Mesodermal cell (in vitro differentiated cells): ENCODE measurements at regions not wholly inside any gene's neighbourhood (a gene's known extent, or its start where the extent isn't known, plus 50 kb on each side); places are given as distances from the start of the nearest gene placed in this dataset.

ENCODE experiments used
- H3K27ac ChIP-seq: 2 replicates; pipeline ENCODE4 v1.7.0; 2013; ENCODE audit warnings: mild to moderate bottlenecking, low read depth, low read length, moderate library complexity; ENCODE audit not compliant: severe bottlenecking
- H3K36me3 ChIP-seq: 2 replicates; pipeline ENCODE4 v1.7.1; 2013; ENCODE audit warnings: mild to moderate bottlenecking, low read length, moderate library complexity; ENCODE audit not compliant: control insufficient read depth, insufficient read depth
- H3K4me1 ChIP-seq: one replicate; pipeline ENCODE4 v1.7.1; 2013; ENCODE audit warnings: mild to moderate bottlenecking, low read length; ENCODE audit not compliant: insufficient read depth, control insufficient read depth, poor library complexity, severe bottlenecking
- H3K4me3 ChIP-seq: 2 replicates; pipeline ENCODE4 v1.7.0; 2013; ENCODE audit warnings: low read length, control low read depth, mild to moderate bottlenecking; ENCODE audit not compliant: insufficient read depth, poor library complexity, severe bottlenecking; ENCODE audit errors: extremely low read depth
- H3K9me3 ChIP-seq: 2 replicates; pipeline ENCODE4 v1.7.1; 2013; ENCODE audit warnings: mild to moderate bottlenecking, low read length, moderate library complexity; ENCODE audit not compliant: control insufficient read depth
- WGBS, 2 experiments: methylation state at CpG; one replicate each; pipeline ENCODE4 v1.1.5; 2013; ENCODE audit warnings: missing lambda C conversion rate in 2 of 2; ENCODE audit not compliant: insufficient coverage in 2 of 2; 5-methylcytosine and 5-hydroxymethylcytosine counted together

DNA sequence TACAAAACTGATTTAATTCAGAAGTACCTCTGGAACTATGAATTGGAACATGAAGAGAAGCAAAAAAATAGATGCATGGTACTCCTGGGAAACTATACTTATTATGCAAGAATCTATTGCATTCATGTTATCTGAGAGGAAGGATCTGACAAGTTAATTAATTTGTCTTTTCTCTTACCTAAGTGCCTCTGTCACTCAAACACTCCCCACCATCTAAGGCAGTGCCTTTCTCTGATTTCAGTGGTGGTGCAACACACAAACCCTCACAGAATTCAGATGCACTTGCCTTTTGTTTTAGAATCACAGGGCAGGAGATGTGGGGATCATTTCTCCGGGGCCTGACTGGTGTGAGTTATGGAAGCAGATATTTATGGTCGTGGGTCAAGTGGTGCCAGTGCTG is 52.5 kb upstream of the C9orf72 start:
- H3K4me3 ChIP-seq = no peak overlapping the region
- no peak overlapping the region for H3K27ac ChIP-seq
- 93% methylated on average over 2 of the region's 2 CpGs; no CpG with 5 or more reads in 1 of the 2 experiments for WGBS, 2 experiments
- H3K4me1 ChIP-seq = no peaks in the 10 kb centered on the region
- H3K36me3 ChIP-seq = no peaks in the 10 kb centered on the region
- H3K9me3 ChIP-seq = no peaks in the 10 kb centered on the region

DNA sequence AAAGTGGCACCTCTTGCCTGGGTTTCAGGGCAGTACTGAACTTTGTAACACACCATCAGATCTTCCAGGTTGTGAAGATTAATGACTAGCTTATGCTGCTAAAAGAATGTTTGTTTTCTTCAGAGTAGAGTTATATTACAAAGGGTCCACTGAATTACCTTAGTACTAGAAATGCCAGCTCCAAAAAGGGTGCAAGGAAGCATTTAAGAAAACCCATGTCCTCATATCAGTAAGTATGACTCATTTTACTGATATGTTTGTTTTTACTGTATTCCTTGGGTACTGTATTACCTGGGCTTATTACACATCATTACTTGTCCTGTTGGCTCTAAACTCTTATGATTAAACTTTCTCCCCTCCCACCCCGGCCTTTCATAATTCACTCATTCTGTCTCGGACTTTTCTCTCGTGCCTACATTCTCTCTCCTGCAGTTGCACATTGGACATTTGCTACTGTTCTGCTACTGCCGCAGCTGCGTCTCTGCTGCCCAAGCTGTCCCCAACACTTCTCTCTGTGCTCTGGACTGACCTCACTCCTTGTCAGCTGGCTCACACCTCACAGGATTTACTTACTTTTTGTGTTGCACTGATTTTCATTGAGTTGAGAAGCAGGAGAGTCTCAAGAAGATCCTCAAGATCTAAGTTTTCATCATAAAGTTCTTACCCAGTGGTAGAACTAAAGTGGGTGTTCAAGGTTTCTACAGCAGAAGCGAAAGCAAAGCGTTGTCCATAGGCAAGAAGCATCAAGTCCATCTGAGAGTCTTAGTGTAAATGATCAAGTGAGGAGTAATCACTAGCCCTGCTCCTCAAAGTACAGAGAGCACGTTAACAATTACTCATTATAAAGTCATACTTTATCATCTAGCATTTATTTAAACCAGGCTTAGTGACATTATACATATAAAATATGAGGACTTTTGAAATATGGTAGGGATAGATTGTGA is 53.2 kb upstream of the C9orf72 start:
- Histone ChIP-seq H3K9me3 (no peaks in the 10 kb centered on the region), H3K4me1 (no peaks in the 10 kb centered on the region), H3K36me3 (no peaks in the 10 kb centered on the region), H3K4me3 (no peak overlapping the region), H3K27ac (no peak overlapping the region)
- WGBS, 2 experiments = 85 to 90% methylated on average over 5 of the region's 8 CpGs

DNA sequence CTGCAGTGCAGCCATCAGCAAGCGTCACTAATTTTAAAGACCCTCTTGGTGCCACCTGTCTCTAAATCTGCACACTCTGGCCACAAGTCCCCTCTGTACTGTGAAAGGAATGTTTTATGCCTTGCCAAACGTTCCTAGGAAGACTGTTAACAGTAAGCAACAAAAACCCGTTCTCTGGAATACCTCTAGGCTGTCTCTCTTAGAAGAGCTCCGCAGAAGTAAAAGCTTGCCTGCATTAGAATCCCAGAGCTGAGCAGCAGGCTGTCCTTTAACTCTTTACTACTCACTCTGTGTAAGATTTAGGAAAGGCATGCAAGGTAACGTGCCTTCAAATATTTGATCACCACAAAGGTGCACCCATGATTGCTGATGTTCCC is 53.9 kb upstream of the C9orf72 start:
- Histone ChIP-seq H3K36me3 (no peaks in the 10 kb centered on the region), H3K4me1 (no peaks in the 10 kb centered on the region), H3K4me3 (no peak overlapping the region), H3K27ac (no peak overlapping the region), H3K9me3 (no peaks in the 10 kb centered on the region)
- 19 to 42% methylated on average over 2 to 3 of the region's 5 CpGs for WGBS, 2 experiments

DNA sequence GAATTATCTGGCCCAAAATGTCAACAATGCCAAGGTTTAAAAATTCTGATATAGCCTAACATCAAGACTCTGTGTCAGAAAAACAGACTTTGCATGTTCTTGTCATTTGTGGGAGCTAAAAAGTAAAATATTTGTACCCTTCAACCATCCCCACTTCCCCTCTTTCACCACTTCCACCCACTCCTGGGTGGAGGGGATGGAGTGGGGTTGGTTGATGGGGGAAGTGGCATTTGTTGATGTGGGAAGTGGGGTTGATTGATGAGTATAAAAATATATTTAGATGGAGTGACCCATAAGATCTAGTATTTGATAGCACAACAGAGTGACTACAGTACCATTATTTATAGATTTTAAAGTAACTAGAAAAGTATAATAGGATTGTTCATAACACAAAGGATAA is 55.0 kb upstream of the C9orf72 start:
- no peak overlapping the region for H3K27ac ChIP-seq
- no peaks in the 10 kb centered on the region for H3K4me1 ChIP-seq
- no peak overlapping the region for H3K4me3 ChIP-seq
- no peaks in the 10 kb centered on the region for H3K36me3 ChIP-seq
- no peaks in the 10 kb centered on the region for H3K9me3 ChIP-seq

DNA sequence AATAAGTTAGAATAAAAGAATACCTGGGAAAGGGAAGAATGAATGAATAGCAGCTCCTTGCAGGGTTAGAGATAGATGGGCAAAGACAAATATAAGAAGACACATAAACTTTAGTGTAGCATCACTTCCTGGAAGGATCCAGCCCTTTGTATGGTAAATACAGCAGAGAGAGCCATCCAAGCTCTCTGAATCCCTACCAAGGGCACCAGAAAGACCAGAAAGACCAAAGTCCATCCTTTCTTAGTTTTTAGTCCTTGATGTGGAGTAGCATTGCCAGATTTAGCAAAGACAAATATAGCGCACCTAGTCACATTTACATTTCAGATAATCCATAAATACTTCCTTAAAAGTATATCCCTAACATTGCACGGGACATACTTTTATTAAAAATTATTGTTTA is 56.1 kb upstream of the C9orf72 start:
- Histone ChIP-seq H3K36me3 (no peaks in the 10 kb centered on the region), H3K27ac (no peak overlapping the region), H3K4me1 (no peaks in the 10 kb centered on the region), H3K9me3 (no peaks in the 10 kb centered on the region), H3K4me3 (no peak overlapping the region)
- no CpG with 5 or more reads among the region's 2 CpGs for WGBS, 2 experiments

DNA sequence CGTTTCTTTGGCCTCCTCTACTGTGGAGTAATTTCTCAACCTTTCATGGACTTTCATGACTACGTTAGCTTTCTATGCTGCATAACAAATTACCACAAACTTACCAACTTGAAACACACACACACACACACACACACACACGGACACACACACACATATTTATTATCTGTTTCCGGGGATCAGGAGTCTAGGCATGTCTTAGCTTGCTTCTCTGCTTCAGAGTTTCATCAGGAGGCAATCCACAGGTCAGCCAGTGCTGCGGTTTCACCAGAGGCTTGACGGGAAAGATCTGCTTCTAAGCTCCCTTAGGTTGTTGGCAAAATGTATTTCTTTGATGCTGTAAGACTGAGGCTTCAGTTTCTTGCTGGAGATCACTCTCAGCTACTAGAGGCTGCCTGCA is 59.0 kb upstream of the C9orf72 start:
- no peak overlapping the region for H3K4me3 ChIP-seq
- H3K27ac ChIP-seq = no peak overlapping the region
- 96 to 100% methylated on average over 4 of the region's 6 CpGs for WGBS, 2 experiments
- no peaks in the 10 kb centered on the region for H3K36me3 ChIP-seq
- no peaks in the 10 kb centered on the region for H3K4me1 ChIP-seq
- H3K9me3 ChIP-seq = no peaks in the 10 kb centered on the region

DNA sequence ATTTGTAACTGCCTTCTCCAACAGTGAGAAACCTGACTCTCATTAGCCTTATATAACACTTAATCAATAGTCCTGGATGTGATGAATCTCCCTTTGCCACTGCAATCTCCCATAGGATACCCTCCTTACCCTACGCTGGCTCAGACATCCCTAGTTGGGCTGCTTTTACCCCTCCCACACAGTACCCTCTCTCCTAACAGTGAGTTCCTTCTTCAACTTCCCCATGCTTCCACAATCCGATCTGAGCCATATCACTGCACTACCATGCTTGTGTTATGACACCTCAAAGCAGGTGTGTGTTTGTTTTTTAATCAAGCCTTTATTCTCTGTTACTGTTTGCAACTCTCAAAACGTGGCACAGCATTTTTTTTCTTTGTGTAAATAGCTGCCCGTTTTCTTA is 60.5 kb upstream of the C9orf72 start:
- 60 to 100% methylated on average over 1 of the region's 4 CpGs for WGBS, 2 experiments
- no peaks in the 10 kb centered on the region for H3K36me3 ChIP-seq
- no peaks in the 10 kb centered on the region for H3K4me1 ChIP-seq
- H3K9me3 ChIP-seq = no peaks in the 10 kb centered on the region
- H3K27ac ChIP-seq = no peak overlapping the region
- no peak overlapping the region for H3K4me3 ChIP-seq

DNA sequence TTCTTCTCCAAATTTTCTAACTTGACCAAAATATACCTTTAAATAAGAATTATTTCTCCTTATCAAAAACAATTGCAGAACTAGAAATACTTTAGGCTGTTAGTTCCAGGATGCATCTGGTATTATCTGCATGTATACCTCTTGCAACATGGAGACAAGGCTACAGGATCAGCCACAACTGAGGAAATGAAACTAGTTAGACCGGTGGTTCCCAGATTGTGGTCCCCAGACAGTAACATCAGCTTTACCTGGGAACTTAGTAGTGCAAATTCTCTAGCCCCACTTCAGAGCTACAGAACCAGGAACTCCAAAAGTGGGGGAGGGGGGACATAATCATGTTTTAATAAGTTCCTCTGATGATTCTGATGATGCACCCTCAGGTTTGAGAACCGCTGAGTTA is 61.6 kb upstream of the C9orf72 start:
- H3K9me3 ChIP-seq = no peaks in the 10 kb centered on the region
- no peak overlapping the region for H3K27ac ChIP-seq
- H3K4me3 ChIP-seq = no peak overlapping the region
- no peaks in the 10 kb centered on the region for H3K36me3 ChIP-seq
- 100% methylated on average over 1 to 2 of the region's 2 CpGs for WGBS, 2 experiments
- no peaks in the 10 kb centered on the region for H3K4me1 ChIP-seq

DNA sequence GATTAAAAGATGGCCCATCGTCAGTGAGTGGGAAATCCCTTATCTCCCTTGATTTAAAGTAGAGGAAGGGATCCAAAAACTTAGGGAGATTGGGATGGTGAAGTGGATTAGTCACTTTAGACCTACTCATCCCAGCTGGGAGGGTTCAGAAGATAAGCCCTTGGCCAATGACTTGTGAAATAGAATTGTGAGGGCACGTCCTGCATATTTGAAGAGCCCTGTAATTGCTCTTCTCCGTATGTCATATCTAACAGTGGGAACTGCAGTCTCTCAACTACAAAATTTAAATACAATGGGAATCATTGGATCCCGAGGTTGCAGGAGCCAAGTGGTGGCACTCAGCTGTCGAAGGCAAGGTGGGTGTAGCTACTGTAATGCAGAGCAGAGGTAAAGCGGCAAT is 65.4 kb upstream of the C9orf72 start:
- WGBS, 2 experiments = 77 to 86% methylated on average over 3 to 6 of the region's 6 CpGs
- Histone ChIP-seq H3K4me3 (no peak overlapping the region), H3K36me3 (no peaks in the 10 kb centered on the region), H3K4me1 (no peaks in the 10 kb centered on the region), H3K9me3 (no peaks in the 10 kb centered on the region), H3K27ac (no peak overlapping the region)

DNA sequence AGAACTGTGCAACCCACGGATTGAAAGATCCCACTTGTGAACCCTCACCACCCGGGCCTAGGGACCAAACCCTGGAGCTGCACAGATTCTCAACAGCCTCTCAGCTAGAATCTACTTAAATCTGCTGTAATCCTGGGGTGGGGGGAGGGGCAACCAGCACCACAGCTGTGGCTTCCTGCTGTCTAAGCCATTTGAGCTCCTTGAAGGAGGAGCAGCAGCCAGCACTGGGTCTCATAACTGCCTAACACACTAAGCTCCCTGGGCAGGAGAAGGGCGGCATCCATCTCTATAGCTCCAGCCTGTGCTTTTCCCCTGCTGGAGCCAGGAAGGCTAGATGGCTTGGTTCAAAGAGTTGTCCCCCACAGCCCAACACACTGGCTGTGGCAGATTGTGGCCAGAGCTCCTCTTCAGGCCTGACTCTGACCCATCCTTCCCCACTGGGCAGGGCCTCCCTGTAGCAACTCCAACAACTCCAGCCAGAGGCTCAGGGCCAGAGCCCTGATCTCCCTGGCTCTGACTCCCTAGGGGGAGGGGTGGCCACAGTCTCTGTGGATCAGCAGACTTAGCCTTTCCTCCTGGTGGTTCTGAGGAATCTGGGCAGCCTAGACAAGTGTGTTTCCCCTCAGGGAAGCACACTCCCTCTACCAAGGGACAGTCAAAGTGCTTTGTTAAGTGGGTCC is 72.0 kb upstream of the C9orf72 start:
- no peaks in the 10 kb centered on the region for H3K4me1 ChIP-seq
- H3K27ac ChIP-seq = no peak overlapping the region
- 76 to 94% methylated on average over 2 of the region's 3 CpGs for WGBS, 2 experiments
- no peaks in the 10 kb centered on the region for H3K36me3 ChIP-seq
- no peaks in the 10 kb centered on the region for H3K9me3 ChIP-seq
- no peak overlapping the region for H3K4me3 ChIP-seq

DNA sequence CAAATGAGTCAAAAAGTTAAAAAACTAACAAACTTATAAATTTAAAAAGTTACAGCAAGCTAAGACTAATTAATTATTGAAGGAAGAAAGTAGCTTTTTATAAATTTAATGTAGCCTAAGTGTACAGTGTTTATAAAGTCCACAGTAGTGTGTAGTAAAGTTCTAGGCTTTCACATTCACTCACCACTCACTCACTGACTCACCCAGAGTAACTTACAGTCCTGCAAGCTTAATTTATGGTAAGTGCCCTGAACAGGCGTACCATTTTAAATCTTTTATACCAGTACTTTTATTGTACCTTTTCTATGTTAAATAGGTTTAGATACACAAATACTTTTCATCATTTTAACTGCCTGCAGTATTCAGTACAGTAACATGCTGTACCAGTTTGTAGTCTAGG is 80.0 kb upstream of the C9orf72 start:
- Histone ChIP-seq H3K4me1 (no peaks in the 10 kb centered on the region), H3K36me3 (no peaks in the 10 kb centered on the region), H3K9me3 (no peaks in the 10 kb centered on the region), H3K27ac (no peak overlapping the region), H3K4me3 (no peak overlapping the region)
- WGBS, 2 experiments = no CpG with 5 or more reads among the region's 1 CpG
